ENCODE measurements at regions not wholly inside any gene's neighbourhood (a gene's known extent, or its start where the extent isn't known, plus 50 kb on each side); places are given as distances from the start of the nearest gene placed in this dataset.

DNA sequence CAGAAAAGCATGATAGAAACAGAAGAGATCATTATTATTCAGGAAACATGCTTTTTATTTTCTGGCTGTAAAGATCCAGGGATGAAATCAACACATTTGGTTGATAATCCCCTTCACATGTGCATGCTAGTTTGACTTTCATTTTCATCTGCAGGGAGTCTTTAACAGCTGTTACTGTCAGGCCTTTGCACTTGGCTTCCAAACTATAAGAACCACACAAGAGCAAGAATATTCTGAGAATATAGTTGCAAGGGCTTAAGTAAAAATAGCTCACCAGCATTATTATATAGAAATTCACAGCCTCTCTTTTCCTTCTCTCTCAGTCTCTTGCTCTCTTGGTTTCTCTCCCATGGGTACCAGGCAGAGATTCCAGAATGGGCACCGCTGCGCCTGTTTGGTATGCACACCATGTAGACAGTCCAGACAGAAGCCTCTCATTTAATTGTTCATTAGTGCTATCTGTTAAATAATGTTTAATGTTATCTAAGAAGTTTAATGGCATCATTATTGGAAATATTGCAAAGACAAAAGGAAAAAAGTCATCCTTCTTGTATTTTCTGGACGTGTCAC, 622.3 kb upstream of the PLXNA2 start:
- Histone ChIP-seq H3F3A (ENCODE audit: low read depth) (no peaks in the 10 kb centered on the region), H3K4me2 (ENCODE audit: low read depth, low read length, poor library complexity, severe bottlenecking) (no peak overlapping the region), H2AFZ (ENCODE audit: low read length) (no peak overlapping the region)

DNA sequence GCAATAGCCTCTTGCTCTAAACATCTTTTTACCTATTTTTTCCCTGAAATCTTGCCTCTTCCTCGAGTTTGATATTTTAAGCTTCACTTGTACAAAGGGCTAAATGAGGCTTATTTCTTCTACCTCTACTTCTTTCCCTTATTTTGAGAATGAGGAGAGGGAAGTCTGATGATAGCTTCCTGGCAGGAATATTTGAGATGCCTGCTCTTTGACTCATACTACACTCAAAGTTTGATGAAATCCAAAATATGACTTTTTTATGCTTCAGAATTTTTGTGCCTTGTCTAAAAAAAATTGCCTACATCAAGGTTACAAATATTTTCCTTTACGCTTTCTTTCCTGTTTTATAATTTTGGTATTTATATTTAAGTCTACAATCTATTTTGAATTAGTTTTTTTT, 624.4 kb upstream of the PLXNA2 start:
- Histone ChIP-seq H3K79me2 (ENCODE audit: insufficient read depth, low read length) (no peaks in the 10 kb centered on the region), H3K9me3 (ENCODE audit: insufficient read depth, low read depth, low read length) (no peaks in the 10 kb centered on the region), H3K9me2 (replicated peaks; ENCODE audit: low read depth, low read length) (no peaks in the 10 kb centered on the region), H3K4me2 (ENCODE audit: low read depth, low read length, poor library complexity, severe bottlenecking) (no peak overlapping the region), H3F3A (ENCODE audit: low read depth) (no peaks in the 10 kb centered on the region), H3K9ac (ENCODE audit: low read depth, low read length, poor library complexity, severe bottlenecking) (no peak overlapping the region), H2AFZ (ENCODE audit: low read length) (no peak overlapping the region), H3K27me3 (ENCODE audit: insufficient read depth, low read length, poor library complexity, severe bottlenecking) (no peaks in the 10 kb centered on the region), H3K36me3 (ENCODE audit: insufficient read depth, low read length) (no peaks in the 10 kb centered on the region), H3K4me1 (ENCODE audit: insufficient read depth, low read length, poor library complexity, severe bottlenecking) (no peaks in the 10 kb centered on the region), H3K4me3 (ENCODE audit: low read length, poor library complexity, severe bottlenecking) (no peak overlapping the region), H4K20me1 (ENCODE audit: insufficient read depth, low read length, poor library complexity, severe bottlenecking) (no peaks in the 10 kb centered on the region)
- no peak for TF ChIP-seq EZH2phosphoT487 (IDR thresholded peaks at IDR 0.05; ENCODE audit: borderline replicate concordance)
- TF ChIP-seq, protein P1, sequence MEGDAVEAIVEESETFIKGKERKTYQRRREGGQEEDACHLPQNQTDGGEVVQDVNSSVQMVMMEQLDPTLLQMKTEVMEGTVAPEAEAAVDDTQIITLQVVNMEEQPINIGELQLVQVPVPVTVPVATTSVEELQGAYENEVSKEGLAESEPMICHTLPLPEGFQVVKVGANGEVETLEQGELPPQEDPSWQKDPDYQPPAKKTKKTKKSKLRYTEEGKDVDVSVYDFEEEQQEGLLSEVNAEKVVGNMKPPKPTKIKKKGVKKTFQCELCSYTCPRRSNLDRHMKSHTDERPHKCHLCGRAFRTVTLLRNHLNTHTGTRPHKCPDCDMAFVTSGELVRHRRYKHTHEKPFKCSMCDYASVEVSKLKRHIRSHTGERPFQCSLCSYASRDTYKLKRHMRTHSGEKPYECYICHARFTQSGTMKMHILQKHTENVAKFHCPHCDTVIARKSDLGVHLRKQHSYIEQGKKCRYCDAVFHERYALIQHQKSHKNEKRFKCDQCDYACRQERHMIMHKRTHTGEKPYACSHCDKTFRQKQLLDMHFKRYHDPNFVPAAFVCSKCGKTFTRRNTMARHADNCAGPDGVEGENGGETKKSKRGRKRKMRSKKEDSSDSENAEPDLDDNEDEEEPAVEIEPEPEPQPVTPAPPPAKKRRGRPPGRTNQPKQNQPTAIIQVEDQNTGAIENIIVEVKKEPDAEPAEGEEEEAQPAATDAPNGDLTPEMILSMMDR (conservative IDR thresholded peaks at IDR 0.05; ENCODE audit: low read length): no peak

More for the DNA sequence above, 622.3 kb upstream of the PLXNA2 start:
- no peaks in the 10 kb centered on the region for H3K79me2 ChIP-seq (ENCODE audit: insufficient read depth, low read length)
- H3K36me3 ChIP-seq (ENCODE audit: insufficient read depth, low read length): no peaks in the 10 kb centered on the region
- no peaks in the 10 kb centered on the region for H3K27me3 ChIP-seq (ENCODE audit: insufficient read depth, low read length, poor library complexity, severe bottlenecking)
- TF ChIP-seq EZH2phosphoT487 (IDR thresholded peaks at IDR 0.05; ENCODE audit: borderline replicate concordance): no peak
- TF ChIP-seq, protein P1 (conservative IDR thresholded peaks at IDR 0.05; ENCODE audit: low read length): no peak
- no peaks in the 10 kb centered on the region for H4K20me1 ChIP-seq (ENCODE audit: insufficient read depth, low read length, poor library complexity, severe bottlenecking)
- no peaks in the 10 kb centered on the region for H3K9me3 ChIP-seq (ENCODE audit: insufficient read depth, low read depth, low read length)
- H3K4me3 ChIP-seq (ENCODE audit: low read length, poor library complexity, severe bottlenecking): no peak overlapping the region
- H3K9ac ChIP-seq (ENCODE audit: low read depth, low read length, poor library complexity, severe bottlenecking): no peak overlapping the region
- H3K4me1 ChIP-seq (ENCODE audit: insufficient read depth, low read length, poor library complexity, severe bottlenecking): no peaks in the 10 kb centered on the region
- no peaks in the 10 kb centered on the region for H3K9me2 ChIP-seq (replicated peaks; ENCODE audit: low read depth, low read length)

DNA sequence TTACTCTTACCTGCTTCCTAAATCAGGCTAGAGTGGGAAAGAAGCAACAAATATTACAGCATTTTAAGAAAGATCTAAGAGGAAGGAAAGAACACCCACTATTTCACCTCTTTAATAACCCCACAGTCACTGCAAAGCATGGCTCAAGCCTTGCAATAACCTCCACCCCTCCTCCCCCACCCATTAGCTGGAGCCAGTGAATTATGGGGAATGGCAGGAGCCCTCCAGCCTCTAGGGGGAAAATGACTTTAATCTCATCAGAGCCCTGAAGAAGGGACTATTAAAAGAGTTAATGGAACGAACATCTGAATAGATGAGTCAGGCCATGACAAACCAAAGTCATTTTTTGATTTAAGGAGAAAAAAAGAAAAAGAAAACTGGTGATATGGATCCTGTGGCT, 630.7 kb upstream of the PLXNA2 start:
- TF ChIP-seq EZH2phosphoT487 (IDR thresholded peaks at IDR 0.05; ENCODE audit: borderline replicate concordance): no peak
- TF ChIP-seq, protein P1 (conservative IDR thresholded peaks at IDR 0.05; ENCODE audit: low read length): no peak
- Histone ChIP-seq H3K9me2 (replicated peaks; ENCODE audit: low read depth, low read length) (no peaks in the 10 kb centered on the region), H3K4me1 (ENCODE audit: insufficient read depth, low read length, poor library complexity, severe bottlenecking) (no peaks in the 10 kb centered on the region), H3K4me2 (ENCODE audit: low read depth, low read length, poor library complexity, severe bottlenecking) (no peak overlapping the region), H3K9me3 (ENCODE audit: insufficient read depth, low read depth, low read length) (no peaks in the 10 kb centered on the region), H3K4me3 (ENCODE audit: low read length, poor library complexity, severe bottlenecking) (no peak overlapping the region), H3K27me3 (ENCODE audit: insufficient read depth, low read length, poor library complexity, severe bottlenecking) (no peaks in the 10 kb centered on the region), H2AFZ (ENCODE audit: low read length) (no peak overlapping the region), H3K79me2 (ENCODE audit: insufficient read depth, low read length) (no peaks in the 10 kb centered on the region), H3K36me3 (ENCODE audit: insufficient read depth, low read length) (no peaks in the 10 kb centered on the region), H3F3A (ENCODE audit: low read depth) (no peaks in the 10 kb centered on the region), H3K9ac (ENCODE audit: low read depth, low read length, poor library complexity, severe bottlenecking) (no peak overlapping the region), H4K20me1 (ENCODE audit: insufficient read depth, low read length, poor library complexity, severe bottlenecking) (no peaks in the 10 kb centered on the region)

Data from Loucy (cell line).